Lung (tissue), 11 donors: ENCODE measurements at regions not wholly inside any gene's neighbourhood (a gene's known extent, or its start where the extent isn't known, plus 50 kb on each side); places are given as distances from the start of the nearest gene placed in this dataset.

Experiments used
- ATAC-seq: fragments of 200-7000 bp; cut with Tn5 transposase; one replicate; pipeline ENCODE4 v1.9.1; 2020; ENCODE audit warnings: moderate number of reproducible peaks; ENCODE audit not compliant: insufficient read depth, low FRiP score
- DNase-seq, 3 donors: peaks; one replicate each; pipeline ENCODE4 v3.0.0-alpha.2; 2013 to 2017
- H3K27ac ChIP-seq, 2 donors: one replicate each; pipeline ENCODE4 v1.5.1; 2013; ENCODE audit warnings: mild to moderate bottlenecking in 2 of 2, moderate library complexity in 2 of 2, control low read depth in 1 of 2, inconsistent platforms in 1 of 2, low read depth in 1 of 2, low read length in 1 of 2
- H3K27me3 ChIP-seq, 3 donors: one replicate each; pipeline ENCODE4 v1.5.1; 2013; ENCODE audit warnings: low read length in 2 of 3; ENCODE audit not compliant: control insufficient read depth in 3 of 3, insufficient read depth in 3 of 3
- H3K36me3 ChIP-seq, 4 donors: one replicate each; pipeline ENCODE4 v1.5.1; 2013; ENCODE audit warnings: low read length in 4 of 4, mild to moderate bottlenecking in 1 of 4, moderate library complexity in 1 of 4; ENCODE audit not compliant: control insufficient read depth in 4 of 4, insufficient read depth in 4 of 4
- H3K4me1 ChIP-seq, 5 donors: one replicate each; pipeline ENCODE4 v1.5.1; 2013; ENCODE audit warnings: low read length in 5 of 5, mild to moderate bottlenecking in 2 of 5, moderate library complexity in 1 of 5; ENCODE audit not compliant: control insufficient read depth in 5 of 5, insufficient read depth in 5 of 5
- H3K4me3 ChIP-seq: one replicate; pipeline ENCODE4 v1.5.1; 2013; ENCODE audit warnings: mild to moderate bottlenecking, control low read depth, moderate library complexity
- H3K9ac ChIP-seq, 2 donors: one replicate each; pipeline ENCODE4 v1.5.1; 2013; ENCODE audit warnings: low read length in 2 of 2, control low read depth in 1 of 2; ENCODE audit not compliant: insufficient read depth in 1 of 2
- H3K9me3 ChIP-seq, 4 donors: one replicate each; pipeline ENCODE4 v1.5.1; 2013; ENCODE audit warnings: low read length in 3 of 4, mild to moderate bottlenecking in 1 of 4, moderate library complexity in 1 of 4; ENCODE audit not compliant: control insufficient read depth in 4 of 4, insufficient read depth in 3 of 4
- WGBS, 2 donors: extraction: QIAGEN DNeasy Blood & Tissue Kit; methylation state at CpG; one replicate each; pipeline ENCODE4 v1.1.7; 2013; 5-methylcytosine and 5-hydroxymethylcytosine counted together
- TF ChIP-seq, protein P1 (sequence below): IDR thresholded peaks from 2 replicates; pipeline ENCODE4 v1.5.1; 2012; ENCODE audit warnings: mild to moderate bottlenecking; ENCODE audit errors: control extremely low read depth, extremely low read depth
- donor health status: control.
- donor health status: control.
- donor health status: Bipolar disorder and iron deficiency.
- donor health status: healthy.
- donor health status: DM: yes; HTN: yes; CAD: no.

GRCh38 chr4:19248023-19248422 lies 1003.7 kb upstream of the SLIT2 start:
- no peak for DNase-seq
- Histone ChIP-seq H3K4me3 (no peak overlapping the region), H3K27me3 (no peaks in the 10 kb centered on the region), H3K4me1 (no peaks in the 10 kb centered on the region), H3K27ac (no peak overlapping the region), H3K9me3 (no peaks in the 10 kb centered on the region), H3K9ac (no peak overlapping the region), H3K36me3 (no peaks in the 10 kb centered on the region)
- 78 to 79% methylated on average over 4 of the region's 4 CpGs for WGBS, 2 donors
- no peak for ATAC-seq
- TF ChIP-seq, protein P1, sequence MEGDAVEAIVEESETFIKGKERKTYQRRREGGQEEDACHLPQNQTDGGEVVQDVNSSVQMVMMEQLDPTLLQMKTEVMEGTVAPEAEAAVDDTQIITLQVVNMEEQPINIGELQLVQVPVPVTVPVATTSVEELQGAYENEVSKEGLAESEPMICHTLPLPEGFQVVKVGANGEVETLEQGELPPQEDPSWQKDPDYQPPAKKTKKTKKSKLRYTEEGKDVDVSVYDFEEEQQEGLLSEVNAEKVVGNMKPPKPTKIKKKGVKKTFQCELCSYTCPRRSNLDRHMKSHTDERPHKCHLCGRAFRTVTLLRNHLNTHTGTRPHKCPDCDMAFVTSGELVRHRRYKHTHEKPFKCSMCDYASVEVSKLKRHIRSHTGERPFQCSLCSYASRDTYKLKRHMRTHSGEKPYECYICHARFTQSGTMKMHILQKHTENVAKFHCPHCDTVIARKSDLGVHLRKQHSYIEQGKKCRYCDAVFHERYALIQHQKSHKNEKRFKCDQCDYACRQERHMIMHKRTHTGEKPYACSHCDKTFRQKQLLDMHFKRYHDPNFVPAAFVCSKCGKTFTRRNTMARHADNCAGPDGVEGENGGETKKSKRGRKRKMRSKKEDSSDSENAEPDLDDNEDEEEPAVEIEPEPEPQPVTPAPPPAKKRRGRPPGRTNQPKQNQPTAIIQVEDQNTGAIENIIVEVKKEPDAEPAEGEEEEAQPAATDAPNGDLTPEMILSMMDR, result no peak

DNA sequence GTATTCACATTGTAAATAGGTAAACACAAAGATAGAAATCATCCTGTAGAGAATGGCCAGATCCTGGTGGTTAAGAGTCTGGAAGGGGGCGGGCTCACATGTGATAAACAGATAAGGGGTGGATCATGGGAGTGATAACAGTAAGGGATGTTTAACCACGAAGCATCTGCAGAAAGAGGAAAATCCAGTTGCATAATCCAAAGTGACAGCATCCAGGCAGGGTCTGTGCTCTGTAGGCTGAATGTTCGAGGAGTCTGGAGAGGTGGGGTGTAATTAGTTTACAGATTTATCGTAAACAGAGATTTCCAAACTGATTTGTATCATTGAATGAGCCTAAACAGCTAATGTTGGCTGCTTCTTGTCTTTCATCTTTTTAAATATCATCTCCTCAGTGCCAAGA lies 1009.8 kb upstream of the SLIT2 start:
- H3K36me3 ChIP-seq, result no peaks in the 10 kb centered on the region
- DNase-seq (no peak), ATAC-seq (no peak)
- WGBS, 2 donors, result 55 to 67% methylated on average over 4 of the region's 4 CpGs
- H3K9me3 ChIP-seq, result no peaks in the 10 kb centered on the region
- H3K9ac ChIP-seq, result no peak overlapping the region
- TF ChIP-seq, protein P1, result no peak
- H3K27me3 ChIP-seq, result no peaks in the 10 kb centered on the region
- no peak overlapping the region for H3K4me3 ChIP-seq
- H3K27ac ChIP-seq, result no peak overlapping the region
- H3K4me1 ChIP-seq, result no peaks in the 10 kb centered on the region

DNA sequence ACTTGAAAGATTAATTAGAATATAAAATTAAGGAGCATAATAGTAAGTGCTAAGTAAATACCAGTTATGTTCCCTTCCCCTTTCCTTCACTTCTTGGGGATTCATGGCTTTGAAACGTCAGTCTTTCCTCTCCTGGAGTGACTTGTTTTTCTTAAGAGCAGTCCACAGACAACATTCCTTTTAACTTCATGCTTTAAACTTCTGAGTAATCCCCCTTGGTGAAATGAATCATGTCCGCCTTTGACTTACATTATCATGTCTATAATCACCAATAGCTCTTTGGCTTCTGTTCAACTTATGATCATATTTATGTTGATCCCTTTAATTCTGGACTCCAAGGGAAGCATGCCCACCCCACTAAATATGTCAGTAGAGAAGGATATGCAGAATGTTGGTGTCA lies 1012.1 kb upstream of the SLIT2 start:
- no peak overlapping the region for H3K27ac ChIP-seq
- WGBS, 2 donors, result 67 to 82% methylated on average over 2 of the region's 2 CpGs
- no peak for DNase-seq
- H3K36me3 ChIP-seq, result no peaks in the 10 kb centered on the region
- H3K4me3 ChIP-seq, result no peak overlapping the region
- no peaks in the 10 kb centered on the region for H3K27me3 ChIP-seq
- H3K4me1 ChIP-seq, result no peaks in the 10 kb centered on the region
- no peaks in the 10 kb centered on the region for H3K9me3 ChIP-seq
- TF ChIP-seq, protein P1, result no peak
- ATAC-seq, result no peak
- no peak overlapping the region for H3K9ac ChIP-seq

GRCh38 chr4:19236473-19236872 lies 1015.2 kb upstream of the SLIT2 start:
- WGBS, 2 donors, result 44 to 50% methylated on average over 2 of the region's 2 CpGs
- ATAC-seq, result no peak
- no peak for DNase-seq
- H3K9ac ChIP-seq, result no peak overlapping the region
- no peaks in the 10 kb centered on the region for H3K27me3 ChIP-seq
- no peak overlapping the region for H3K4me3 ChIP-seq
- no peaks in the 10 kb centered on the region for H3K9me3 ChIP-seq
- H3K4me1 ChIP-seq, result no peaks in the 10 kb centered on the region
- TF ChIP-seq, protein P1, result no peak
- no peaks in the 10 kb centered on the region for H3K36me3 ChIP-seq
- no peak overlapping the region for H3K27ac ChIP-seq
